ENCODE measurements at regions not wholly inside any gene's neighbourhood (a gene's known extent, or its start where the extent isn't known, plus 50 kb on each side); places are given as distances from the start of the nearest gene placed in this dataset.
"Not testable (repeated sequence)": the region's sequence is repeated elsewhere in the genome, so short reads cannot be mapped to it uniquely, and the experiment has no call there.

DNA sequence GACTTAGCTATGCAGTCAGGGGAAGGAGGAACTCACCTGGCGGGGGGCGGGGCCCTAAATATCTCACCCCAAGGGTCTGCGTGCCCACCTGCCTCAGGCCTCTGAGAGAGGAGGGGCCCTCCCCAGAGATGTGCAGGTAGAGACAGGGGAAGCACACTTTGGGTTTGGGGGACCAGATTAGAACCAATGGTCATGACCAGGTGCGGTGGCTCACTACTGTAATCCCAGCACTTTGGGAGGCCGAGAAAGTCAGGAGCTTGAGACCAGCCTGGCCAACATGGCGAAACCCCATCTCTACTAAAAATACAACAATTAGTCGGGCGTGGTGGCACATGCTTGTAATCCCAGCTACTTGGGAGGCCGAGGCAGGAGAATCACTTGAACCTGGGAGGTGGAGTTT, 246.4 kb upstream of the TCERG1L start:
- not testable (repeated sequence) for H3K4me2 ChIP-seq (ENCODE audit: low read length, poor library complexity, severe bottlenecking); H3K79me1 ChIP-seq (replicated peaks; ENCODE audit: low read length, poor library complexity, severe bottlenecking); H4K91ac ChIP-seq (ENCODE audit: low read length); H2BK15ac ChIP-seq (ENCODE audit: low read depth, poor library complexity, severe bottlenecking); H3K27ac ChIP-seq (ENCODE audit: low read length, poor library complexity, severe bottlenecking); H3K4me3 ChIP-seq (ENCODE audit: insufficient read depth in 1 of 2, low read depth in 1 of 2, low read length in 2 of 2); H3K18ac ChIP-seq (ENCODE audit: low read depth in 1 of 2, low read length in 2 of 2); H3K9ac ChIP-seq (ENCODE audit: low read length); H4K8ac ChIP-seq (ENCODE audit: low read length); H3K14ac ChIP-seq (ENCODE audit: low read length in 2 of 2); H2AK5ac ChIP-seq (ENCODE audit: low read length, severe bottlenecking); H2BK12ac ChIP-seq (ENCODE audit: low read length in 2 of 2); DNase-seq; H3K4ac ChIP-seq (ENCODE audit: low read depth in 1 of 2, low read length in 2 of 2); H3K36me3 ChIP-seq (ENCODE audit: control insufficient read depth in 1 of 2, insufficient read depth in 2 of 2, low read depth in 1 of 2, low read length in 2 of 2); H2BK120ac ChIP-seq (ENCODE audit: low read depth, low read length); H3K27me3 ChIP-seq (ENCODE audit: control insufficient read depth in 1 of 2, insufficient read depth in 1 of 2, low read length in 2 of 2); H3K9me3 ChIP-seq (ENCODE audit: control insufficient read depth, low read length); H2AFZ ChIP-seq (ENCODE audit: low read depth, low read length); H3K23ac ChIP-seq (ENCODE audit: low read length in 2 of 2); H3K4me1 ChIP-seq (ENCODE audit: control insufficient read depth, insufficient read depth, low read depth, low read length); H2BK5ac ChIP-seq (ENCODE audit: low read depth, low read length, poor library complexity, severe bottlenecking)
- 94% methylated on average over 5 of the region's 9 CpGs for WGBS

DNA sequence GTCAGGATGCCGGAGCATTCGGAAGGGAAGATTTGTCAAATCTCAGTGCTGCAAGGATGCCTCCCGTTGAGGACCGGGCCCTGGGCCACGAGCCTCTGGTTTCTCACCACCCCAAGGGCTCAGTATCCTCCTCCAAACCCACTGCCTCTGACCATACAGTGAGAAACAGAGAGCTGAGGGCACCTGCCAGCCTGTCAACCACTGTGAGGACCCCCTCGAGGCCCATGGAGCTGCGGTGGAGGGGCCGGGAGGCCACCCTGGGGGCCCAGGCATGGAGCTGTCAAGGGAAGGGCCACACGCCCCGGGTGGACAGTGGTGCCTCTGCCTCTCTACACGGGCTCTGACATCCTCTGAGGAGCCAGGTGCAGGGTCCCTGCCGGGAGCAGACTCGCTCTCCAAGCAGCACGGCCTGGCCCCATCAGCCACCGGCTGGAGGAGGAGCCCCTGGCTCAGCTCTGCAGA, 248.0 kb upstream of the TCERG1L start:
- Histone ChIP-seq H3K79me1 (replicated peaks; ENCODE audit: low read length, poor library complexity, severe bottlenecking) (no peaks in the 10 kb centered on the region), H2BK5ac (ENCODE audit: low read depth, low read length, poor library complexity, severe bottlenecking) (no peak overlapping the region), H3K4me1 (ENCODE audit: control insufficient read depth, insufficient read depth, low read depth, low read length) (no peaks in the 10 kb centered on the region), H3K14ac (ENCODE audit: low read length in 2 of 2) (no peak overlapping the region), H3K27ac (ENCODE audit: low read length, poor library complexity, severe bottlenecking) (no peak overlapping the region), H3K9me3 (ENCODE audit: control insufficient read depth, low read length) (peaks cover 3% of the 10 kb centered on the region), H3K4me3 (ENCODE audit: insufficient read depth in 1 of 2, low read depth in 1 of 2, low read length in 2 of 2) (no peak overlapping the region), H2BK15ac (ENCODE audit: low read depth, poor library complexity, severe bottlenecking) (no peak overlapping the region), H3K4ac (ENCODE audit: low read depth in 1 of 2, low read length in 2 of 2) (no peak overlapping the region), H3K23ac (ENCODE audit: low read length in 2 of 2) (no peak overlapping the region), H2BK120ac (ENCODE audit: low read depth, low read length) (no peak overlapping the region), H4K91ac (ENCODE audit: low read length) (no peak overlapping the region), H4K8ac (ENCODE audit: low read length) (no peak overlapping the region), H3K18ac (ENCODE audit: low read depth in 1 of 2, low read length in 2 of 2) (no peak overlapping the region), H2AFZ (ENCODE audit: low read depth, low read length) (no peak overlapping the region), H2BK12ac (ENCODE audit: low read length in 2 of 2) (no peak overlapping the region), H2AK5ac (ENCODE audit: low read length, severe bottlenecking) (no peak overlapping the region), H3K36me3 (ENCODE audit: control insufficient read depth in 1 of 2, insufficient read depth in 2 of 2, low read depth in 1 of 2, low read length in 2 of 2) (no peaks in the 10 kb centered on the region), H3K4me2 (ENCODE audit: low read length, poor library complexity, severe bottlenecking) (no peak overlapping the region), H3K27me3 (ENCODE audit: control insufficient read depth in 1 of 2, insufficient read depth in 1 of 2, low read length in 2 of 2) (no peaks in the 10 kb centered on the region), H3K9ac (ENCODE audit: low read length) (no peak overlapping the region)
- 73% methylated on average over 15 of the region's 15 CpGs for WGBS
- DNase-seq = no peak

DNA sequence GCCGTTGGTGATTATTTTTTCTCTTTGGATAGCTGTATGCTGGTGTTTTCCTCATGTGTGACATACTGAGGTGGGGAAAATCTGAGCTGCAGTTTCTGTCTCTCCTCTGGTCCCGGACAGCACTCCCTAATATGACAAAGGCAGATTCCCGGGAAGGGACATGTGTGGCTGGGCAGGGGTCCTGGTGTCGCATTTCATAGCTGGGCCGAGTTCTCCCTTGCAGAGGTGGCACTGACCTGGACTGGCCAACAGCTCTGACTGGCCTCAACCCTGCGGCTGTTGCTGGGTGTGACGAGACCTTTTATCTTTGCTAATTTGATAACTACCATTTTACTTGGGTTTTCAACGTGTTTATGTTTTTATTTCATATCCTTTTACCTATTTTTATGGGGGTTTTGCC, 248.6 kb upstream of the TCERG1L start:
- H3K36me3 ChIP-seq (ENCODE audit: control insufficient read depth in 1 of 2, insufficient read depth in 2 of 2, low read depth in 1 of 2, low read length in 2 of 2) = no peaks in the 10 kb centered on the region
- no peak overlapping the region for H3K9ac ChIP-seq (ENCODE audit: low read length)
- DNase-seq = no peak
- no peaks in the 10 kb centered on the region for H3K4me1 ChIP-seq (ENCODE audit: control insufficient read depth, insufficient read depth, low read depth, low read length)
- H3K9me3 ChIP-seq (ENCODE audit: control insufficient read depth, low read length) = peaks cover 6% of the 10 kb centered on the region
- no peaks in the 10 kb centered on the region for H3K27me3 ChIP-seq (ENCODE audit: control insufficient read depth in 1 of 2, insufficient read depth in 1 of 2, low read length in 2 of 2)
- no peak overlapping the region for H2BK12ac ChIP-seq (ENCODE audit: low read length in 2 of 2)
- H3K4me2 ChIP-seq (ENCODE audit: low read length, poor library complexity, severe bottlenecking) = no peak overlapping the region
- no peak overlapping the region for H3K4me3 ChIP-seq (ENCODE audit: insufficient read depth in 1 of 2, low read depth in 1 of 2, low read length in 2 of 2)
- no peak overlapping the region for H4K91ac ChIP-seq (ENCODE audit: low read length)
- no peak overlapping the region for H3K14ac ChIP-seq (ENCODE audit: low read length in 2 of 2)
- H3K79me1 ChIP-seq (replicated peaks; ENCODE audit: low read length, poor library complexity, severe bottlenecking) = no peaks in the 10 kb centered on the region
- H3K4ac ChIP-seq (ENCODE audit: low read depth in 1 of 2, low read length in 2 of 2) = no peak overlapping the region
- H3K23ac ChIP-seq (ENCODE audit: low read length in 2 of 2) = no peak overlapping the region
- H3K18ac ChIP-seq (ENCODE audit: low read depth in 1 of 2, low read length in 2 of 2) = no peak overlapping the region
- H4K8ac ChIP-seq (ENCODE audit: low read length) = no peak overlapping the region
- no peak overlapping the region for H2AFZ ChIP-seq (ENCODE audit: low read depth, low read length)
- no peak overlapping the region for H2BK15ac ChIP-seq (ENCODE audit: low read depth, poor library complexity, severe bottlenecking)
- H2AK5ac ChIP-seq (ENCODE audit: low read length, severe bottlenecking) = no peak overlapping the region
- H3K27ac ChIP-seq (ENCODE audit: low read length, poor library complexity, severe bottlenecking) = no peak overlapping the region
- 75% methylated on average over 5 of the region's 8 CpGs for WGBS
- no peak overlapping the region for H2BK5ac ChIP-seq (ENCODE audit: low read depth, low read length, poor library complexity, severe bottlenecking)
- H2BK120ac ChIP-seq (ENCODE audit: low read depth, low read length) = no peak overlapping the region

DNA sequence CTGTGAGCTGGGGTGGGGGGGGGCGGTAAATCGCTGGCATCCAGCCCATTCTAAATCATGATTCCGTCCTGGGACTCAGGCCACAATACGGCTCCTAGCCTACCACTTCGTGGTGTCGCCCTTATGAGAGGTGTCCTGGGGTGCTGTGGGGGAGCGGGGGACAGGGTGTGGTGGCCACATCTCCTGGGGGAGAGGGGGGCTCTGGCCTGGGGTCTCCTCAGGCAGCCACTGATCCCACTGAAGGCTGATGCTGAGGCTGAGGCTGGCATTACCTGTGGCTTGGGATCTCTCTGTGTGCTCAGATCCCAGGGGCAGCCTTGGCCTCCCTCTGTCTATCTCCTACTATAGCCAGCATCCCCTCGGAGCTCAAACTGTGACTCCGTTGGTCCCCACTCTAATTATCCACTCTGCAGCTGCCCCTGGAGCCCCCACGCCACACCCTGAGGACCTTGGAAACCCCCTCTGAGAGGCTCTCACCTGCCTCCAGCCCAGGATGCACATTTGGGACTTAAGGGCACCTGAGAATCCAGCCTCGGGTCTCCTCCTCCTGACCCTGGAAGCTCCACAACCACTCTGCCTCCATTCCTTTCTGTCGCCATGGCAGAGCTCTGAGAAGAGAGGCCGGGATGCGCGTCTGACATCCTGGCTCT, 249.3 kb upstream of the TCERG1L start:
- H3K36me3 ChIP-seq (ENCODE audit: control insufficient read depth in 1 of 2, insufficient read depth in 2 of 2, low read depth in 1 of 2, low read length in 2 of 2) = no peaks in the 10 kb centered on the region
- H2BK120ac ChIP-seq (ENCODE audit: low read depth, low read length) = no peak overlapping the region
- H2BK5ac ChIP-seq (ENCODE audit: low read depth, low read length, poor library complexity, severe bottlenecking) = no peak overlapping the region
- no peak overlapping the region for H3K14ac ChIP-seq (ENCODE audit: low read length in 2 of 2)
- no peaks in the 10 kb centered on the region for H3K79me1 ChIP-seq (replicated peaks; ENCODE audit: low read length, poor library complexity, severe bottlenecking)
- H3K18ac ChIP-seq (ENCODE audit: low read depth in 1 of 2, low read length in 2 of 2) = no peak overlapping the region
- no peak overlapping the region for H3K4ac ChIP-seq (ENCODE audit: low read depth in 1 of 2, low read length in 2 of 2)
- no peak overlapping the region for H2AFZ ChIP-seq (ENCODE audit: low read depth, low read length)
- DNase-seq = no peak
- no peak overlapping the region for H2AK5ac ChIP-seq (ENCODE audit: low read length, severe bottlenecking)
- H3K4me1 ChIP-seq (ENCODE audit: control insufficient read depth, insufficient read depth, low read depth, low read length) = no peaks in the 10 kb centered on the region
- H4K8ac ChIP-seq (ENCODE audit: low read length) = no peak overlapping the region
- no peak overlapping the region for H3K4me3 ChIP-seq (ENCODE audit: insufficient read depth in 1 of 2, low read depth in 1 of 2, low read length in 2 of 2)
- H2BK12ac ChIP-seq (ENCODE audit: low read length in 2 of 2) = no peak overlapping the region
- no peak overlapping the region for H3K9ac ChIP-seq (ENCODE audit: low read length)
- H2BK15ac ChIP-seq (ENCODE audit: low read depth, poor library complexity, severe bottlenecking) = no peak overlapping the region
- no peak overlapping the region for H3K4me2 ChIP-seq (ENCODE audit: low read length, poor library complexity, severe bottlenecking)
- no peak overlapping the region for H4K91ac ChIP-seq (ENCODE audit: low read length)
- H3K9me3 ChIP-seq (ENCODE audit: control insufficient read depth, low read length) = peaks cover 8% of the 10 kb centered on the region
- no peaks in the 10 kb centered on the region for H3K27me3 ChIP-seq (ENCODE audit: control insufficient read depth in 1 of 2, insufficient read depth in 1 of 2, low read length in 2 of 2)
- 79% methylated on average over 15 of the region's 15 CpGs for WGBS
- H3K27ac ChIP-seq (ENCODE audit: low read length, poor library complexity, severe bottlenecking) = no peak overlapping the region
- no peak overlapping the region for H3K23ac ChIP-seq (ENCODE audit: low read length in 2 of 2)
